H1 (cell line): ENCODE measurements at regions not wholly inside any gene's neighbourhood (a gene's known extent, or its start where the extent isn't known, plus 50 kb on each side); places are given as distances from the start of the nearest gene placed in this dataset.

ENCODE experiments used
- CEBPB ChIP-seq: IDR thresholded peaks from 2 replicates; pipeline ENCODE4 v1.6.1; 2012; ENCODE audit warnings: low read depth, low read length
- CTCF ChIP-seq, 3 experiments: IDR thresholded peaks; 1 replicate in 2 of 3; 2 replicates in 1 of 3; pipeline versions ENCODE4 v1.5.1 to v1.6.1; 2011; ENCODE audit warnings: low read length in 3 of 3, mild to moderate bottlenecking in 3 of 3, inconsistent platforms in 2 of 3, low read depth in 1 of 3, moderate library complexity in 1 of 3; ENCODE audit not compliant: insufficient read depth in 1 of 3; ENCODE audit errors: control extremely low read depth in 1 of 3
- EZH2 ChIP-seq: fragments of 200-600 bp; sonication (generic); IDR thresholded peaks from 2 replicates; pipeline ENCODE4 v1.7.1; 2012; ENCODE audit warnings: low read depth, mild to moderate bottlenecking, moderate library complexity, low read length, inconsistent platforms; ENCODE audit not compliant: severe bottlenecking
- POLR2A ChIP-seq, 2 experiments: IDR thresholded peaks; 1 replicate in 1 of 2; 2 replicates in 1 of 2; pipeline ENCODE4 v1.6.1; 2011; ENCODE audit warnings: low read depth in 2 of 2, low read length in 2 of 2, mild to moderate bottlenecking in 2 of 2; ENCODE audit errors: control extremely low read depth in 1 of 2
- TAF1 ChIP-seq: IDR thresholded peaks from 2 replicates; pipeline ENCODE4 v1.6.1; 2011; ENCODE audit warnings: mild to moderate bottlenecking, low read depth, low read length

- TF ChIP-seq CTCF (IDR thresholded peaks at IDR 0.05; ENCODE audit: control extremely low read depth in 1 of 3, insufficient read depth in 1 of 3, low read depth in 1 of 3, low read length in 3 of 3), result no peak
- TF ChIP-seq TAF1, result no peak
- no peak for TF ChIP-seq CEBPB
- no peak for TF ChIP-seq EZH2
- no peak; a peak in 1 of 3 replicates for TF ChIP-seq POLR2A (IDR thresholded peaks at IDR 0.05; ENCODE audit: control extremely low read depth in 1 of 2, low read depth in 2 of 2, low read length in 2 of 2)
Measured at GRCh38 chr1:39103328-39104157, 77.4 kb downstream of the NDUFS5 start.
